HG02623 (cell line): ENCODE measurements at regions not wholly inside any gene's neighbourhood (a gene's known extent, or its start where the extent isn't known, plus 50 kb on each side); places are given as distances from the start of the nearest gene placed in this dataset.
"Not testable (repeated sequence)": the region's sequence is repeated elsewhere in the genome, so short reads cannot be mapped to it uniquely, and the experiment has no call there.

Experiments
- ATAC-seq: cut with Tn5 transposase; IDR thresholded peaks from one replicate; pipeline ENCODE4 v1.9.1; 2021; ENCODE audit warnings: moderate library complexity; ENCODE audit not compliant: unreplicated experiment

- ATAC-seq, result no peak
Observed at GRCh38 chr9:90169490-90169889, 473.1 kb downstream of the DIRAS2 start.

DNA sequence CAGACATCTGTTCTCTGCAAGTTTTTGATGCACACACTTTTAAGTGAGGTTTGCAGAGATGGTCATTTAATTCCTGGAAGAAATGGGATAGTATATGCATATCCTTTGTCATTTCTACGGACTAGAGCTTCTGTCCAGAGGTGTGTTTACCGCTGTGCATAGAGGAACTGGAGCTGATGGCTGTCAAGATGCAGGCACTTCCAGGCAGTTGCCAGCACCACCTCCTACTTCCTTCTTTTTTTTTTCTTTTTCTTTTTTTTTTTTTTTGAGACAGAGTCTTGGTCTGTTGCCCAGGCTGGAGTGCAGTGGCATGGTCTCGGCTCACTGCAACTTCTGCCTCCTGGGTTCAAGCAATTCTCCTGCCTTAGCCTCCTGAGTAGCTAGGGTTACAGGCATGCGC, 468.7 kb downstream of the DIRAS2 start:
- ATAC-seq, result not testable (repeated sequence)

GRCh38 chr9:90174346-90174745, 468.3 kb downstream of the DIRAS2 start:
- not testable (repeated sequence) for ATAC-seq

- ATAC-seq, result no peak
Observed at GRCh38 chr9:90175257-90175656, 467.4 kb downstream of the DIRAS2 start.

- no peak for ATAC-seq
Observed at GRCh38 chr9:90175865-90176264, 466.8 kb downstream of the DIRAS2 start.

- no peak for ATAC-seq
Observed at GRCh38 chr9:90176901-90177300, 465.7 kb downstream of the DIRAS2 start.

- ATAC-seq, result no peak
Observed at GRCh38 chr9:90180381-90180780, 462.2 kb downstream of the DIRAS2 start.

GRCh38 chr9:90188656-90189055, 454.0 kb downstream of the DIRAS2 start:
- ATAC-seq, result no peak

- ATAC-seq, result peak; percentile 66
Observed at GRCh38 chr9:90189306-90189705, 453.3 kb downstream of the DIRAS2 start.

DNA sequence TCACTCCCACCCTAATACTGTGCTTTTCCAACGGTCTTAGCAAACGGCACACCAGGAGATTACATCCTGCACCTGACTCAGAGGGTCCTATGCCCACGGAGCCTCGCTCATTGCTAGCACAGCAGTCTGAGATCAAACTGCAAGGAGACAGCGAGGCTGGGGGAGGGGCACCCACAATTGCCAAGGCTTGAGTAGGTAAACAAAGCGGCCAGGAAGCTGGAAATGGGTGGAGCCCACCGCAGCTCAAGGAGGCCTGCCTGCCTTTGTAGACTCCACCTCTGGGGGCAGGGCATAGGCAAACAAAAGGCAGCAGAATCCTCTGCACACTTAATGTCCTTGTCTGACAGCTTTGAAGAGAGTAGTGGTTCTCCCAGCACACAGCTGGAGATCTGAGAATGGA, 450.2 kb downstream of the DIRAS2 start:
- not testable (repeated sequence) for ATAC-seq

DNA sequence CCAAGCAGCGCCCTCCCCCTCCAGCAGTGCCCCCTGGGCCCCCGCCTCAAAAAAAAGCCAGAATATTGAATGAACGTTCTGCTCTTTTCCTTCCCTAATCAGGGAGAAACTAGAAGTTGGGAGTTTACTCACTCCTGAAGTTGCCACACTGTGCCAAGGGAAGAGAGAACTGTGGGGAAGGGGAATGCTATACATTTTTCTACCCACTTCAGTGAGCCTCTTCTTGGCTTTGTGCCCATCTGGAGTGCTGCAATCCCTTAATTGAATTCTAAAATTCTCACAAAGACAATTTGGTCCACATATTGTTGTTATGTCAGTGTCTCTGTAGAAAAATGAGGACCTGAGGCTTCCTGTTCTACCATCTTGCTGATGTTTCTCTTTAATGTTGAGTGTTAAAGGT, 443.7 kb downstream of the DIRAS2 start:
- no peak for ATAC-seq

- no peak for ATAC-seq
Observed at GRCh38 chr9:90201766-90202165, 440.9 kb downstream of the DIRAS2 start.

- ATAC-seq, result no peak
Observed at GRCh38 chr9:90204128-90204831, 438.3 kb downstream of the DIRAS2 start.

- not testable (repeated sequence) for ATAC-seq
Observed at GRCh38 chr9:90213045-90213444, 429.6 kb downstream of the DIRAS2 start.

GRCh38 chr9:90219548-90220118, 423.0 kb downstream of the DIRAS2 start:
- ATAC-seq, result no peak

DNA sequence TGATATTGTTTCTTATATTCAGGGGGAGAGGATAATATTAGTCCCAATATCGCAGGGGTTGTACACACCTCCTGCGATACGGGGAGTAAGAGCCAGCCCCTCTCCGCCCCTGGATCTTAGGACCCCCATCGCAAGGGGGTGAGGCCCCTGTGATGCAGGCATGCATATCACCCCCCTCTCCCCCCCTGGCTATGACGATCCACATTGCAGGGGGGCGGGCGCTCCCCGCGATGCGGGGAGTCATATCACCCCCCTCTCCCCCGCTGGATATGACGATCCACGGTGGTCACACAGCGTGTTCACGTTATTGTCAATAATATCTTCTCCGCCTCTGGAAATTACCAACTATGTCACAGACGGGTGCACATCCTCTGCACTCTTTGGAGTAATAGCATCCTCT, 420.7 kb downstream of the DIRAS2 start:
- not testable (repeated sequence) for ATAC-seq

DNA sequence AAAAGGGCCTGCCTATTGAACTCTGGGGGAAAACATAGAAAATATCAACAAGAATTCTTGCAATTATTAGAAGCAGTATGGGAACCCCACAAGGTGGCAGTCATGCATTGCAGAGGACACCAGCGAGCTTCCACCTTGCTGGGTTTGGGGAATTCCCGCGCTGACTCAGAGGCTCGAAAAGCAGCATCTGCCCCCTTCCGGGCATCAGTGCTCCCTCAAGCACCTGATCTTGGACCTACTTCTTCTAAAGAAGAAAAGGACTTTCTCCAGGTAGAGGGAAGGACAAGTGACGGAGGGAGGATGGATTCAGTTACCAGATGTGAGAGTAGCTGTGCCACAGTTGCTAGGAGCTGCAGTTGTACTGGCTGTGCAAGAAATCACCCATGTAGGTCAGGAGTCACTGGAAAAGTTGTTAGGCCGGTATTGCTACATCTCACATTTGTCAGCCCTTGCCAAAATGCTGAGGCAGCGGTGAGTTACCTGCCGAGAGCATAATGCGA, 415.7 kb downstream of the DIRAS2 start:
- ATAC-seq, result not testable (repeated sequence)

DNA sequence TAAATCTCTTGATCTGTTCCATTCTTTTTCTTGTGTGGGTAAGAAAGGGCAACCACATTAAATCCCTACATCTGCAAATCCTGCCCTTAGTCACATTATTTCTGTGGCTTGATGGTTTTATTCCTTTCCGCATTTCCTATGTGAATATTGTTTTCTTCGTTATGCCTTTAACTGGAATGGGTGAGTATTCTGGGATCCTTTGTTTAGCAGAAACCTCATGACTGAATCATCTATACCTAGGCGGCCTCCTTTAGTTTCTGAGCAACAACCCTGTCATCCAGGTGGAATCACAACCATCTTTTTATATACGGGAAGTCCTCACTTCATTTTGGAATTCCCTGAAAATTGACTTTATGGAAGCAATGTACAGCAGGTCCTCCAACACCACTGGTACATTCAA, 409.5 kb downstream of the DIRAS2 start:
- ATAC-seq, result not testable (repeated sequence)

GRCh38 chr9:90240541-90240940, 402.1 kb downstream of the DIRAS2 start:
- ATAC-seq, result no peak

DNA sequence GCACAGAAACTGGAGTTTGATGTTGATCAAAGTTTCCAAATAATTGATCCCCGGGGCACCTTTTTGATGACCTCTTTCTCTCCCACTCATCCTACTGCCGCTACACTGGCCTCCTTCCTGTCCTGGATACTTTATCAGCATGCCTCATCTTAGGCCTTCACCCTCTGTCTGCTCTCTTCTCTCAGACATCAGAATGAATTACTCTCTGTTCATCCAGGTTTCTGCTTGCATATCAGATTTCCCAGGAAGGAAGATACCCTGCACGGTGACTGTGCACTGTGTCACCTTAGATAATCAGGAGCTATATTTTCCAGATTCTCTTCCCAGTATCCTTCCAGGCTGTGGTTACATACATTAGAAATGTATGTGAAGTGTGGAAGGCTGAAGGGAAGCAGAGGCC, 397.0 kb downstream of the DIRAS2 start:
- ATAC-seq, result no peak

DNA sequence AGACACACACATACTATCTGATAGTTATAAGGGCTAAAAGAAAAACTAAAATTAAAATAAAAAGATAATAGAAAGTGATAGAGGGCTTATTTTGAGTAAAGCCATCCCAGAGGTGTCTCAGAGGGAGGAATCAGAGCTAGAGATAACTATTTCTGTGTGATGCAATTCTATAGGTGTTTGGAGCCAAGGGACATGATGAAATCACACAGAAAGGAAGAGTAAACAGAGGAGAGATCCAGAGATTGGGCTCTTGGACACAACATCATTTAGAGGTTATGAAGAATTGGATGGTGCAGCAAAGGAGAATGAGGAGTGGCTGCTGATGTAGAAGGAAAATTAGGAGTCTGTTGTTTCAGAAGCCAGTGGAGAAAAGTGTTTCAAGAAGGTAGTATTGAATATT, 393.5 kb downstream of the DIRAS2 start:
- no peak for ATAC-seq

GRCh38 chr9:90251316-90251715, 391.3 kb downstream of the DIRAS2 start:
- no peak for ATAC-seq

- no peak for ATAC-seq
Observed at GRCh38 chr9:90256345-90256744, 386.3 kb downstream of the DIRAS2 start.
